Heart left ventricle (tissue), 13 donors: ENCODE measurements at regions not wholly inside any gene's neighbourhood (a gene's known extent, or its start where the extent isn't known, plus 50 kb on each side); places are given as distances from the start of the nearest gene placed in this dataset.

Experiments used
- POLR2A ChIP-seq, 2 donors: fragments of 450-650 bp; IDR thresholded peaks; one replicate each; pipeline ENCODE4 v1.6.1; 2017; ENCODE audit warnings: antibody characterized with exemption in 2 of 2, mild to moderate bottlenecking in 2 of 2, moderate library complexity in 2 of 2
- TF ChIP-seq, protein P1 (sequence below), 12 donors: fragments of 200-600 bp; sonication (generic) in 4 of 12; IDR thresholded peaks; one replicate each; pipeline versions ENCODE4 v1.5.0 to v1.8.0; 2018 to 2022; ENCODE audit warnings: antibody characterized with exemption in 12 of 12, mild to moderate bottlenecking in 5 of 12
- donor health status: ischemic (EF 13 %, LVEDD 7.1; RV severe dilation, severe dysfunction).
- donor health status: DM: no; HTN: yes; CAD: no.
- donor health status: DM: no; HTN: no; CAD: no.
- donor health status: ischemic (EF 25% LVEDD 6.9; RV normal size, moderate dysfunction).
- donor health status: ischemic (EF 25% LVEDD 5.7; RV mildly dilated, moderate dysfunction).
- donor health status: ischemic (EF 35%, LVEDD 5.7; RV mildly dilated, moderate dysfunction).
- donor health status: nonischemic (EF 11% LVEDD 7.7; RV severe dilation, severe dysfunction).
- donor health status: DM: yes; HTN: yes; CAD: no.
- donor health status: PGD.
- donor health status: ischemic (EF 29% LVEDD 5.4; RV normal size, mild dysfunction).
- donor health status: nonischemic (EF 23%, LVEDD 6.1; RV moderate dilation, normal function).

DNA sequence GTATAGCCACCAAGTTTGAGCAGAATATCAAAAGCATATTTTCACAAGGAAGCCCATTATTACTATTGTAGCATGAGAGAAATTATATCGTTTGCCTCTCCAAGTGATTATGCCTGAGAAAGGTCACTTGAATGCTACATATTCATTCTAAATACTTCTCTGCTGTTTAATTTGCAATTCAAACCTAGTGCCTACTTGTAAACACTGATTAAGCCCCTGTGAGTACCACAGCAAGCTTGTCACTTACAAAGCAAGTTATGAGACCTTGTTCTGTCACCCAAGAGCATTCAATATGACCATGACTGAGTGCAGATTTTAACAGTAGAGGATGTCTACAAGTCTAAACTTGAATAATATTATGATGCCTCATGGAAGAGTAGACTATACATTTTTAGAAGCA, 124.7 kb upstream of the SSTR1 start:
- TF ChIP-seq, protein P1, sequence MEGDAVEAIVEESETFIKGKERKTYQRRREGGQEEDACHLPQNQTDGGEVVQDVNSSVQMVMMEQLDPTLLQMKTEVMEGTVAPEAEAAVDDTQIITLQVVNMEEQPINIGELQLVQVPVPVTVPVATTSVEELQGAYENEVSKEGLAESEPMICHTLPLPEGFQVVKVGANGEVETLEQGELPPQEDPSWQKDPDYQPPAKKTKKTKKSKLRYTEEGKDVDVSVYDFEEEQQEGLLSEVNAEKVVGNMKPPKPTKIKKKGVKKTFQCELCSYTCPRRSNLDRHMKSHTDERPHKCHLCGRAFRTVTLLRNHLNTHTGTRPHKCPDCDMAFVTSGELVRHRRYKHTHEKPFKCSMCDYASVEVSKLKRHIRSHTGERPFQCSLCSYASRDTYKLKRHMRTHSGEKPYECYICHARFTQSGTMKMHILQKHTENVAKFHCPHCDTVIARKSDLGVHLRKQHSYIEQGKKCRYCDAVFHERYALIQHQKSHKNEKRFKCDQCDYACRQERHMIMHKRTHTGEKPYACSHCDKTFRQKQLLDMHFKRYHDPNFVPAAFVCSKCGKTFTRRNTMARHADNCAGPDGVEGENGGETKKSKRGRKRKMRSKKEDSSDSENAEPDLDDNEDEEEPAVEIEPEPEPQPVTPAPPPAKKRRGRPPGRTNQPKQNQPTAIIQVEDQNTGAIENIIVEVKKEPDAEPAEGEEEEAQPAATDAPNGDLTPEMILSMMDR (IDR thresholded peaks at IDR 0.05): no peak
- TF ChIP-seq POLR2A (IDR thresholded peaks at IDR 0.05): no peak
